SK-N-SH (cell line): ENCODE measurements at regions not wholly inside any gene's neighbourhood (a gene's known extent, or its start where the extent isn't known, plus 50 kb on each side); places are given as distances from the start of the nearest gene placed in this dataset.

ENCODE experiments used
- CTCF ChIA-PET: fragments of 300-600, 350-600 bp; formaldehyde crosslinking; extraction: SDS; loops from one replicate; lab custom pipeline; 2021; lab: Yijun Ruan, JAX
- POLR2A ChIA-PET: fragments of 350-600 bp; sonication (Branson Sonifier 250); formaldehyde crosslinking; extraction: SDS; loops from one replicate; lab custom pipeline; 2020; ENCODE audit warnings: antibody characterized with exemption, inconsistent platforms; lab: Yijun Ruan, JAX
- DNase-seq: peaks from one replicate; pipeline ENCODE4 v3.0.0; 2012
- H2AFZ ChIP-seq: fragments of 200-600 bp; sonication (generic); 2 replicates; pipeline ENCODE4 v1.8.1; 2016; ENCODE audit warnings: antibody characterized with exemption, mild to moderate bottlenecking, low read depth
- H3F3A ChIP-seq: fragments of 200-600 bp; sonication (generic); replicated peaks from 2 replicates; pipeline ENCODE3; 2016; ENCODE audit warnings: antibody characterized with exemption, mild to moderate bottlenecking; ENCODE audit not compliant: insufficient read depth
- H3K27ac ChIP-seq, 2 experiments: fragments of 200-500 bp in 1 of 2; fragments of 200-600 bp in 1 of 2; sonication (Bioruptor generic) in 1 of 2; sonication (generic), shearing (Covaris generic) in 1 of 2; 2 replicates each; pipeline versions ENCODE4 v1.5.1 to v1.6.1; 2014 to 2016; ENCODE audit warnings: low read depth in 2 of 2, inconsistent platforms in 1 of 2, low read length in 1 of 2, mild to moderate bottlenecking in 1 of 2, mixed read lengths in 1 of 2
- H3K27me3 ChIP-seq: fragments of 200-600 bp; sonication (generic), shearing (Covaris generic); 2 replicates; pipeline ENCODE4 v1.6.1; 2016; ENCODE audit warnings: mixed run types; ENCODE audit not compliant: insufficient read depth
- H3K36me3 ChIP-seq, 2 experiments: fragments of 200-500 bp in 1 of 2; fragments of 200-600 bp in 1 of 2; sonication (Bioruptor generic) in 1 of 2; sonication (generic) in 1 of 2; replicated peaks in 1 of 2; 2 replicates each; pipeline versions ENCODE3 to v1.5.1; 2014 to 2016; ENCODE audit warnings: low read length in 1 of 2, mild to moderate bottlenecking in 1 of 2; ENCODE audit not compliant: insufficient read depth in 2 of 2, control insufficient read depth in 1 of 2
- H3K4me1 ChIP-seq, 2 experiments: fragments of 200-500 bp in 1 of 2; fragments of 200-600 bp in 1 of 2; sonication (Bioruptor generic) in 1 of 2; sonication (generic), shearing (Covaris generic) in 1 of 2; 2 replicates each; pipeline versions ENCODE4 v1.5.1 to v1.6.1; 2014 to 2016; ENCODE audit warnings: low read depth in 1 of 2, low read length in 1 of 2, mixed run types in 1 of 2; ENCODE audit not compliant: insufficient read depth in 2 of 2, control insufficient read depth in 1 of 2
- H3K4me2 ChIP-seq: fragments of 200-600 bp; sonication (generic), shearing (Covaris generic); 2 replicates; pipeline ENCODE4 v1.6.1; 2017; ENCODE audit warnings: mixed run types
- H3K4me3 ChIP-seq, 2 experiments: fragments of 200-500 bp in 1 of 2; fragments of 200-600 bp in 1 of 2; sonication (Bioruptor generic) in 1 of 2; sonication (generic), shearing (Covaris generic) in 1 of 2; 2 replicates each; pipeline versions ENCODE4 v1.5.1 to v1.8.1; 2014 to 2016; ENCODE audit warnings: low read depth in 2 of 2, inconsistent platforms in 1 of 2, low read length in 1 of 2, mild to moderate bottlenecking in 1 of 2, mixed read lengths in 1 of 2, moderate library complexity in 1 of 2
- H3K79me2 ChIP-seq: fragments of 200-600 bp; sonication (generic); 2 replicates; pipeline ENCODE4 v1.8.1; 2017; ENCODE audit warnings: mild to moderate bottlenecking; ENCODE audit not compliant: insufficient read depth
- H3K9ac ChIP-seq: fragments of 200-600 bp; sonication (generic); 2 replicates; pipeline ENCODE4 v1.6.1; 2017; ENCODE audit warnings: mixed run types
- H3K9me2 ChIP-seq: fragments of 200-600 bp; sonication (generic); 2 replicates; pipeline ENCODE4 v1.6.1; 2017; ENCODE audit warnings: mixed run types
- H3K9me3 ChIP-seq: fragments of 200-600 bp; sonication (generic); 2 replicates; pipeline ENCODE4 v1.6.1; 2017; ENCODE audit warnings: mixed run types, mild to moderate bottlenecking, moderate library complexity
- H4K20me1 ChIP-seq: fragments of 200-600 bp; sonication (generic); 2 replicates; pipeline ENCODE4 v1.6.1; 2017; ENCODE audit warnings: mild to moderate bottlenecking, mixed run types; ENCODE audit not compliant: insufficient read depth
- ELF1 ChIP-seq: IDR thresholded peaks from 2 replicates; pipeline ENCODE4 v1.4.0; 2012
- EZH2phosphoT487 ChIP-seq: fragments of 200-600 bp; sonication (generic); IDR thresholded peaks from 2 replicates; pipeline ENCODE4 v1.6.1; 2017; ENCODE audit warnings: low read depth, mixed run types, mild to moderate bottlenecking, antibody characterized with exemption, moderate library complexity, borderline replicate concordance
- FOXJ3 ChIP-seq: sonication (generic); formaldehyde crosslinking; IDR thresholded peaks from 2 replicates; pipeline ENCODE4 v1.5.1; 2020; ENCODE audit warnings: mild to moderate bottlenecking, missing genetic modification reagents
- GABPA ChIP-seq: IDR thresholded peaks from 2 replicates; pipeline ENCODE4 v1.4.0; 2012; ENCODE audit warnings: low read depth, mild to moderate bottlenecking
- GATA2 ChIP-seq: sonication (generic); formaldehyde crosslinking; IDR thresholded peaks from 2 replicates; pipeline ENCODE4 v1.5.0; 2020; ENCODE audit warnings: mild to moderate bottlenecking, missing genetic modification reagents
- IRF3 ChIP-seq: fragments of 150-350 bp; IDR thresholded peaks from 2 replicates; pipeline ENCODE4 v1.6.1; 2016; ENCODE audit warnings: mild to moderate bottlenecking, low read depth, low read length
- JUND ChIP-seq: IDR thresholded peaks from 2 replicates; pipeline ENCODE4 v1.4.0; 2012
- MEF2A ChIP-seq: IDR thresholded peaks from 2 replicates; pipeline ENCODE4 v1.4.0; 2012; ENCODE audit warnings: low read depth, borderline replicate concordance
- PBX3 ChIP-seq: IDR thresholded peaks from 2 replicates; pipeline ENCODE4; 2012
- POLR2AphosphoS5 ChIP-seq: IDR thresholded peaks from 2 replicates; pipeline ENCODE4 v1.6.1; 2012; ENCODE audit warnings: low read depth, low read length
- RCOR1 ChIP-seq: fragments of 150-350 bp; IDR thresholded peaks from 2 replicates; pipeline ENCODE4 v1.6.1; 2017; ENCODE audit warnings: antibody characterized with exemption, low read length
- REST ChIP-seq: IDR thresholded peaks from 2 replicates; pipeline ENCODE4 v1.6.1; 2012; ENCODE audit warnings: mild to moderate bottlenecking, low read depth, low read length, moderate library complexity
- SIN3A ChIP-seq: IDR thresholded peaks from 2 replicates; pipeline ENCODE4 v1.6.1; 2012; ENCODE audit warnings: low read depth, mild to moderate bottlenecking, low read length, moderate library complexity, borderline replicate concordance
- TAF1 ChIP-seq: IDR thresholded peaks from 2 replicates; pipeline ENCODE4 v1.6.1; 2012; ENCODE audit warnings: low read depth, mild to moderate bottlenecking, low read length, moderate library complexity, borderline replicate concordance
- TCF12 ChIP-seq: IDR thresholded peaks from 2 replicates; pipeline ENCODE4 v1.4.0; 2012
- TEAD4 ChIP-seq: IDR thresholded peaks from 2 replicates; pipeline ENCODE4 v1.4.0; 2012; ENCODE audit warnings: mild to moderate bottlenecking, borderline replicate concordance; ENCODE audit not compliant: insufficient read depth
- USF1 ChIP-seq: IDR thresholded peaks from 2 replicates; pipeline ENCODE4 v1.4.0; 2012; ENCODE audit warnings: low read depth, borderline replicate concordance
- USF2 ChIP-seq: fragments of 150-350 bp; IDR thresholded peaks from 2 replicates; pipeline ENCODE4 v1.6.1; 2017; ENCODE audit warnings: antibody characterized with exemption, low read length, low read depth, borderline replicate concordance
- WGBS: methylation state at CpG from one replicate; pipeline ENCODE4 v1.1.6; 2017; ENCODE audit warnings: low lambda C conversion rate; 5-methylcytosine and 5-hydroxymethylcytosine counted together

GRCh38 chr4:59960143-59960542 is 1240.0 kb upstream of the ADGRL3 start:
- H3K4me1 ChIP-seq, result no peaks in the 10 kb centered on the region
- H3K4me2 ChIP-seq, result no peak overlapping the region
- 24% methylated on average over 6 of the region's 6 CpGs for WGBS
- no peak overlapping the region for H3K27ac ChIP-seq
- no peaks in the 10 kb centered on the region for H3K27me3 ChIP-seq
- H2AFZ ChIP-seq, result no peak overlapping the region
- no peaks in the 10 kb centered on the region for H4K20me1 ChIP-seq
- no peaks in the 10 kb centered on the region for H3F3A ChIP-seq
- TF ChIP-seq USF2 (no peak), TEAD4 (no peak), RCOR1 (no peak), USF1 (no peak), SIN3A (no peak), GABPA (no peak), TCF12 (no peak), ELF1 (no peak), POLR2AphosphoS5 (no peak), REST (no peak), IRF3 (no peak), PBX3 (no peak), MEF2A (no peak), JUND (no peak), FOXJ3 (CRISPR knock-in tag) (no peak), EZH2phosphoT487 (no peak), GATA2 (no peak), TAF1 (no peak)
- no peaks in the 10 kb centered on the region for H3K9me2 ChIP-seq
- no peaks in the 10 kb centered on the region for H3K79me2 ChIP-seq
- no peak overlapping the region for H3K9ac ChIP-seq
- no peaks in the 10 kb centered on the region for H3K36me3 ChIP-seq
- no peaks in the 10 kb centered on the region for H3K9me3 ChIP-seq
- POLR2A ChIA-PET, result no interaction called here
- no peak overlapping the region for H3K4me3 ChIP-seq
- CTCF ChIA-PET, result interaction anchor here (0.6 to 1.4 kb wide), 2 partner anchors 16 to 33 kb away, joined by 3 to 4 read pairs; no protein-coding TSS in a partner anchor
- no peak for DNase-seq
